GM21786 (cell line): ENCODE measurements at regions not wholly inside any gene's neighbourhood (a gene's known extent, or its start where the extent isn't known, plus 50 kb on each side); places are given as distances from the start of the nearest gene placed in this dataset.

Source experiments
- ATAC-seq: cut with Tn5 transposase; IDR thresholded peaks from one replicate; pipeline ENCODE4 v1.9.1; 2021; ENCODE audit not compliant: unreplicated experiment

DNA sequence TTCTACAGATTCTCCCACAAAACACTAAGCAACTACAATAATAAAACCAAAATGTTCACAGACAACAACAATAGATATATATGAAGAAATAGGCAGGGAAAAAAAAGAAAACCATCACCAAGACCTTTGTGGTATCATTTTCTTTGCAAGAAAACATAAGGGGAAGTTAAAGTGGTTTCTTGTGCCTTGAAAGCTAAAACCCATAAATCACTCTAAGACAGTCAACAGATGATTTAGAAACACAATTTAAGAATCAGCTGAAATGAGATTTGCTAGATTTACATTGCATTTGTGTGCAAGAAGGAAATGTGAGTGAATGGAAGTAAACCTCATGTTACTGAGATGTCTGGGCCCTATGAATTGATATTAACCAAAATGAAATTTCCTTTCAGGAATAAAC lies 1265.4 kb upstream of the GJE1 start:
- ATAC-seq, result no peak

DNA sequence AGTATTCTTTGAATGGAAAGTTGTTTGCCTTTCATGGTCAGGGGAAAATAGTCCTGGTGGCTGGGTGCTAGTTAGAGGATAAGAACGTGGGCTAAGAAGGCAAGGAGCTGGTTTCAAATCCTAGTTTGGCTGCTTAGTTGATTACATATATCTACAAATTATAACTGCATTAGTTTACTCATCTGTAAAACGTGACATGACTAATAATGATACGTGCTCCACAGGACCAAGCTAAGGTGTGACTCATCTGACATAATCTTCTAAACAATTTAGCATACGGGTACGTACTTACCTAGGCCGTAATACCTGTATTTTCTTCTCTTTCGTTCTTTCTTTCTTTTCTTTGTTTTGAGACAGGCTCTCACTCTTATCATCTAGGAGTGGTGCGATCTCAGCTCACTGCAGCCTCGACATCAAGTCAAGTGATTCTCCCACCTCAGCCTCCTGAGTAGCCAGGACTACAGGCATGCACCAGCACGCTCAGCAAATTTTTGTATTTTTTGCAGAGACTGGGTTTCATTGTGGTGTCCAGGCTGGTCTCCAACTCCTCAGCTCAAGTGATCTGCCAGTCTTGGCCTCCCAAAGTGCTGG lies 1274.2 kb upstream of the GJE1 start:
- no peak for ATAC-seq

DNA sequence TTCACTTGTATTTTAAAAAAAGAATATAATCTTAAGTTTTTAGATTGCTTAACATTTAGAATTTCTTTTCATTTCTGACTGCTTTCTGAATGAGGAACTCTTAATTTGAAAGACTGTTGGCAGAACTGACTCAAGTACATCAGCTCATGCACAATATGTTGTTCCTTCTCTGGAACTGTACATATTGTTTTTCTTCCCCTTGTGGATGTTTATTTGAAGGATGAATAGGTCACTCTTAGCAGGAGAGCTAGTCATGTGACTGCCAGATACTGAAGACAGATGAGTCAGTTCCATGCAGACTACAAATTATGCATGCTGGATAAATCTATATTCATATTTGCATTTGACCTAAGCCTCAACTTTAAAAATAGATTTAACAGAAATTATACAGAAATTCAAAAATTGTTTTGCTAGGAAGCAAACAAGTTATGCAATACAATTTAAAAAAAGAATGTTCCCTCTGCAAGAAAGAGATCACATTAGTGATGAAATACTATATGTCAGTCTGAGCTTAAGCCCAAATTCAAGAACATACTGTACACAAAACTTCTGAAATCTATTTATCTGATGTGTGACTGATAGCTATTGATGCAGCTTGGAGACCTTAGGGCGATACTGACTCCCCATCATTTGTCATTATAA lies 1274.9 kb upstream of the GJE1 start:
- ATAC-seq, result no peak

DNA sequence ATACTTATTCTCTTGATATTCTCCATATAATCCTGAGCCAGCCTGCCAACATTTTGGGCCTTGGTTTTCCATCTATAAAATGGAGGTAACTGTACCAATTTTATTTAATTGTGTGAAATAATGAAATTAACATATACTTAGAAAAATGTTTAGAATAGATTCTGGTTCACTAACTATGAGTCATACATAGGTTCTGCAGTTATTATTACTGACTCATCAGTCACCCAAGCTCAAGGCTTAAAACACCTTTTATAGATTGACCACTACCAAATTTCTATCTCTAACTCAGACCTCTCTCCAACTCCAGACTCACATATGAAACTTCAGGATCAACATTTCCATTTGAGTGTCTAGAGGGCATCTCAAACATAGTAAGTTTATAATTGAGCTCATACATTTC lies 1277.2 kb upstream of the GJE1 start:
- no peak for ATAC-seq

DNA sequence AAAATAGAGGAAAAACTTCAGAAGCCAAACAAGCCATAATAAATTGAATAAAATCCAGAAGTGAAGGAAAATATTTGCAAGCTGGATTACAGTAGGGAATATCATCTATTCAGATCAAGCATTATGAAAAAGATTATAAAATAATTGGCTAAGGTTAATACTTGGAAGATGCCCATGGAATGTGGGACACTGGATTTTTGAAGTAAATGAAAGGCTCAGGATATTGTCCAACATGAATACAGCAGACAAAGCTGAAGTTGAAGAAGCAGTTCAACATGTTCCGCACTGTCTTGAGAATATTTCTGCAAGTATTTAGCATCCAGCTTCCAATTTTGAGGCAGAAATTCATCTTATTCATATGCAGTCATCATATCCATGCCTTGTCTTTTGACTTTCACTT lies 1278.4 kb upstream of the GJE1 start:
- ATAC-seq, result no peak

DNA sequence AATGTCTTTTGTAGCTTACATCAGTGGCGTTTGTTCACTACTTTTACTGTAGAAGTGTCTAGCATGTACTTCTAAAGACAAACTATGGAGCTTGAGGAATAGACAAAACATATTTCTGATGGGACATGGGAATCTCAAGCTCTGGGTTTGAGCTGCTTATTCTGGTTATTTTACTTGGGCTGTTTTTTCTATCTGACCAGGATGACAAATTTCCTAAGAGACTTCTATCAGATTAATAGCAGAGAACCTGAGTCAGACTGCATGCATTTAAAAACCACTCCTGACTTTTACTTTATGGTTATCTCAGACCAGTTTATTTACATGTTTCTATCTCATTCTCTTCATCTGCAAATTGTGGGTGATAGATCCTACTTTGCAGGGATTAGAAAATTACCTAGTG lies 1282.3 kb upstream of the GJE1 start:
- ATAC-seq, result no peak

DNA sequence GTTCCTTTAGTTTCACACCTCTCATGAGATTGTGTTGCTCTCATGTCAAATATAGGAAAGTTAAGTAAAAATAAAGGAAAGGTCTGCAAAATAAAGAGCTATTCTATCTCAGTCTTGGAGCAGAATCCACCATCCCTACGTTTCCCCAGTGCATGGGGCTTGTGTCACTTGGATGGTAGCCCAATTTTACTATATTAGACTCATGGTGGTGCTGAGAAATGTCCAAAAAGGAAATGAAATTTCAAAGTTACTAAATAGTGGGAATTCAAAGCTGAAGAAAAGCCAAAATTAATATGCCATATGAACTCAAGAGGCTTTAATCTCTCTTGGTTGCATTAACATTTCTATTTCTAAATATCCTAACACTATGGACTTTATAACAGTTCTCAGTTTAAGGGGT lies 1283.3 kb upstream of the GJE1 start:
- no peak for ATAC-seq

DNA sequence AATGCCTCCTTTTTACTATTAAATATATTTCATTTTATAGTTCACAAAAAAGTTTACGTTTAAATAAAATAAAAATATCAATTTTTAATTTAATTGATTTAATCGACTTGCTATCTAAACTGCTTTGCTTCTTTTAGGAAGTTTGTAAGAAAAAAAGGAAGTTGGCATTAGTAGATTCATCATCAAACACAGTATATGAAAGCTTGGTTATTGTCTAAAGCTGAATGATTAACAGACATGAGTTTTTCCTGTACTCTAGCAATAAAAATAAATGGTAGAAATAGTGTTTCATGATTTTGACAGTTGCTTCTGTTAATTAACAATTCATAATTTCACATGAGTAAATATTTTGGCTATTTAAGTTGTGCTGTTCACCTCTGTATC lies 1285.5 kb upstream of the GJE1 start:
- ATAC-seq, result no peak

DNA sequence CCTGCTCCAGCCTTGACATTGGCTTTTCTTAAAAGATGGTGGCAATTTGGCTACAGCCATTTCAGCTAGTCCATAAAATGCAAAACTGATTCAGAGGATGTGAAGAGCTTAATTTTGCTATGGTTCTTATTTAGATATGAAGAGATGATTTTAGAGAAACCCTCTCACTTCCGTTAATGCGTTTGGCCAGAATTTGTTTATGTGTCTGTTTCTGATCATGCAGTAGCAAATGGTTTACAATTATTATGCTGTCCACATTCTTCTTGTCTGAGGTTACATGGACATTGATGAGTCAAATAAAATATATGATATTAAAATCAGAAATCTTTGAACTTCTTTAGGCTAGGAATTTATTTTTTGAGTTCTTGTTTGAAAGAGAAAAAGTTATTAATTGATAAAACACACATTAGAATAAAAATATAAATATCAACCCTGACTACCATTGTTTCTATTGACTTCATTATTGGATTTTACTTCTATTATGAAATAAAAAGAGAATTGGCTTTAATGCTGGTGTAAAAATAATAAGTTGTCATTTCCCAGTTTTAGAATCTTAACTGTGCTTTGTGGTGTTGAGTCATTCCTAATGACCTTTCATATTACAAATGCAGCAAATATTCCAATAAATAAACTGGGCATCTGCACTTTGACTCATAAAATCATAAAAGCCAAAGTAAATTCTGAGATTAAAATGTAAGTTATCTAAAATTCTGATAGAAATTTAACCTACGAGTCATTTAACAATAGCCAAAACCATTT lies 1286.0 kb upstream of the GJE1 start:
- no peak for ATAC-seq

DNA sequence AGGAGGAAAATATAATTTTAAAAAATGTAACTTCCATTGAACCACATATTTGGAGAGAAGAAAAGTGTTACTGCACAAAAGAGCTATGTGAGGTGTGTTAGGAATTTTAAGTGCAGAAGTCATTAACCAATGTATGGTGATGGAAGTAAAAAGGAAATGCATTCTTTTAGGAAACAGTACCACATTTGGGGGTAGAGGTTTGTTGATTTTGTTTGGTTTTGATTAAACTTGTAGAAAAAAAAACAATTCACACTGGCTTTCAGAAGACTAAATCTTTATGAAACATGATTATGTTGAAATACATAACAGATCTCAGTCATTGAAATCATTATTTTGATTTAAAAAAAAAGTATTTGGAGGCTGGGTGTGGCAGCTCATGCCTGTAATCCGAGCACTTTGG lies 1287.0 kb upstream of the GJE1 start:
- no peak for ATAC-seq

DNA sequence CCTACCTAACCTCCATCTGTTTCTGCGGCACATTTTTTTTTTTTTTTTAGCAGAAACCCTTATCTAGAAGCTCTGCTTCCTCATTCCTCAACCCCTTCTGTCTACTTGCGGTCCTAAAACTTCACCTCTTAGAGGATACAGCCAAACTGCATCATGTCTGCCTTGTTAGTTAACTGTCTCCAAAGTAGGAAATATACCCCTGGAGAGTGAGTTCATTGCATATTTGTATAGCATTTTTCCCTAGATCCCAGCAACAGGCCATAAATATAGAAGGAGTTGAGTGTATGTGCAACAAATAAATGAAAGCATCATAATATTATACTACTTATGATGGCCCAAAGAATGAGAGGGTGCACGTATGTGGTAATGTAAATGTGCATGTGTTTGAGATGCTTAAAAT lies 1288.6 kb upstream of the GJE1 start:
- no peak for ATAC-seq

DNA sequence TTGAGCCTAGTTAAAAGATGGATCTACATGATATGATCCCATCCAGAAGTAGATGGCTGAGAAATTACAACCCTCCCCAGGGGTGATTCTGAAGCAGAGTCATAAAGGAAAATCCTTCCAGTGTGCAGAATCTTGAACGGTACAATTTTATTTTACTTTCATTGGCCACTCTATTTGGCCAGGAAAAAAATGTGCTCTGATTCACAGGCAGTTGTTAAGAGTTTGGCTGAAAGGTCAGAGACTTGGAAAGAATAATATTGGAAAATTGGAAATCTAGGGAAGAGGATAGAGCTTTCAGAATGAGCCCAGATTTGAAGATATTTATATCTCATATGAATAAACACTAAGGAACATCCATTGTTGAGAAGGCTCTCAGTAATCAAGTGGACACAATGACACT lies 1299.3 kb upstream of the GJE1 start:
- ATAC-seq, result no peak

DNA sequence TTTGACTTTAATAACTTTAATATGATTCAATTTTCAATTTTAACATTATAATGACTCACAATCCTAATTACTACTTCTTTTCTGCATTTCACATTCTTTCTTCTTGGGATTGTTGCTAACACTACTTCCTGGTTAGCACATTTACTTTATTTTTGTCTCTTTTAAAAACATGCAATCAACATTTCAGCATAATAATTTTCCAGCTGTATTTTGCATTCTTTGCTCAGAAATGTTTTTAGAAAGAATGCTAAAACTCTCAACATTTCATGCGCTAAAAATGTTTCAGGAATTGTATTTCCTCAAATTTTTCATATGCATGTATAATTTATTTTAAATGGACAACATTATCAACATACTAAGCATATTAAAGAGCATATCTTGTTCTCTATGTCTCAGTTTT lies 1302.1 kb upstream of the GJE1 start:
- no peak for ATAC-seq

DNA sequence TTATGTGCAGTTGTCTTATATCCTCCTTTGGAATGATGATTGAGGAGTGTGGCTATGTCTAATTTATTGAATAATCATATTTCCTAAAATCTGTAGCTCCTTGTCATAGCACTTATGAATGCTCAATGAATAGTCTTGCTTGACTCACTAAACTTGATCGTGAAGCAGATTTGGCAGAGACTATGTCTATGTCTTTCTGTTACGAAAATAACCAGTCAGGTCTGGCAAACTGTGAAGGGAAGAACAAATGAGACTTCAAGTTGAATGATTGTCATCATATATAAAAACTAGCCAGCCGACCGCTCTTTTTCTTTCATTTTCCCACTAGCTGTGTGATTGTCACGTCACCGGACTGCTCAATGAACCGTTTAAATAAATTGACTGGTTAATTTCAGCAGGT lies 1303.9 kb upstream of the GJE1 start:
- no peak for ATAC-seq

DNA sequence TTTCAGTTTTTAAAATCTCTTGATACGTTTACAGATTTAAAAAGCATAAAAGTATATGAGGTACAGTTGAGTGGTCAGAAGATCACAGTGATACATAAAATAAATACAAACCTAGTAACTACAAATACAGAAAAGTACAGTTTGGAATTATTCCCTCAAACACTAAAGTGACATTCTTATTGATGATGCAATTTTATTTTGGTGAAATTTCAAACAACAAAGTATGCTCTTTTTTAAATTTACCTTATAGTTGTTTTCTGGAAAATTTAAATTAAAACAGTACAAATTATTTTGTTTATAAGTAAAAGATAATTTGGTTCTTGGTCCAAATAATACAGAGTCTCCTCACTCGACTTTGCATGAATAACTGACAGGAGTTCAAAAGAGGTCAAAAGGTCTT lies 1305.1 kb upstream of the GJE1 start:
- no peak for ATAC-seq

DNA sequence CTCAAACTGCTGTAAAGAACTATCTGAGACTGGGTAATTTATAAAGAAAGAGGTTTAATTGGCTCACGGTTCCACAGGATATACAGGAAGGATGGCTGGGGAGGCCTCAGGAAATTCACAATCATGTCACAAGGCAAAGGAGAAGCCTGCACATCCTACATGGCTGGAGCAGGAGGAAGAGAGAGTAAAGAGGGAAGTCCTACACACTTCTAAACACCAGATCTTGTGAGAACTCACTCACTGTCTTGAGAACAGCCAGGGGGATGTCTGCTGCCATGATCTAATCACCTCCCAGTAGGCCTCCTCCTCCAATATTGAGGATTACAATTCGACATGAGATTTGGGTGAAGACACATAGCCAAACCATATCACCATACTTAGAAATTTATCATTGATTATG lies 1307.0 kb upstream of the GJE1 start:
- ATAC-seq, result no peak

DNA sequence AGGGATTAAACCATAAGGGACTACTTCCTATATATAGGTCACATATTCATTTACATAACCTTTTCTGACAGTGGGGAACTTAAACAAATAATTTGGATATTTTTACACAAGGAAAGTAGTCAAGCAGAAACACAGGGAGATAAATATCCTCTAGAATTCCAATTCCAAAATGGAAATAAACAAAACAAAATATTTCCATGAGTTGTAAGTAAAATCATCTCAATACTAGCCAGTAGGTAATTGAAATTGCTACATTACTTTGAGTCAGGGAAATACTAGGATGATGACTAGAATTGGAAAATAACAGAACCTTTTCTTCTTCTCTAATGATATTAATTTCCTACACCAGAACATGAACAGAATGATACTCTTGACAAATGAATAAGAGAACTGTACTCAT lies 1308.1 kb upstream of the GJE1 start:
- no peak for ATAC-seq

DNA sequence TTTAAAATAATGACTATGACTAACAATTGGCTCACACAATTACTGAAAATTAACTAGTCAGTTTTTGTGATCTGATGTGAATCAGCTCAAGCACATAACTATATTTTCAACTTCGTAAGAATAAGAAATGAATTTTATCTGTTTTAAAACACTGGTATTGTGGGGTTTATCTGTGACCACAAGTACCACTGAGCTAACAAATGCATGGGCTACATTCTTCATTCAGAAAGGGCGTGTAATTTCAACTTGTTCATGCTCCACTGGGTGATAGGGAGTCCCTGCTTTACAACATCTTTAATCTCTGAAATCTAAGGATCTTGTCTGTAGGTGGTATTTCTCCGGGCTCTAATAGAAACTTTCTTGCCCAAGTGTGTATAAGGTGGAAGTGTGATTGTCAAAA lies 1311.5 kb upstream of the GJE1 start:
- ATAC-seq, result no peak

DNA sequence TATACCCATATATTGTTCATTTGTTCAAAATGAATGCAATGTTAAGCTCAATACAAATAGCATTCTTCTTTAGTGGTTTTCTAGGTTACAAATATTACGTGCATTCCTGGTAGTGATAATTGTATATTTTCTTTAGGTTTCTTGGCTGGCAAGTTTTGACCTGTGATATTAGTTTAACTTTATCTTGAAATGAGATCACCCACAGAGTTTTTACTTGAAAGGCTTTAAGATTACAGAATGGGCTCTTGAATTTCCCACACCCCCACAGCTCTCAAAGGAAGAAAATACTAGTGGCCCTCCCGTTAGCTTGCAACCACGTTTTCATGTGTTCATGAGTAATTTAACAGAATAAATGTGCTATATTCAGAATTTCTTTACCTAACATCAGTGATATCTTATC lies 1315.5 kb upstream of the GJE1 start:
- ATAC-seq, result no peak

DNA sequence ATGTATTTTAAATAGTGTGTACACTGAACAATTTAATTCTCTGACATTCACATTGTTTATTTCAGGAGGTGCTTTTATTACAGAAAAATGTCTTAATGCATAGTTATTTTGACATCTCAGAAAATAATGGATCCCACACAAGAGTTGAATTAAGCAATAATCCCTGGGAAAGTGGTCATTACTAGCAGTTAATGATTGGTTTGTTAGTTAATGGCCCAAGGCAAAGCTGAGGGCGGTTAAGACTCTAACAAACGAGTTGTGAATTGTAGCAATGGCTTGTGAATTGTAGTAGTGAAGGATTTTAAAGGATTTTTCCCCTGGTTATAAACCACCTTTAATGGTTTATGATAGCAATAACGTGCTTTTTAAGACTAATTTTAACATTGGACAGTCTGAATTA lies 1316.0 kb upstream of the GJE1 start:
- ATAC-seq, result no peak

DNA sequence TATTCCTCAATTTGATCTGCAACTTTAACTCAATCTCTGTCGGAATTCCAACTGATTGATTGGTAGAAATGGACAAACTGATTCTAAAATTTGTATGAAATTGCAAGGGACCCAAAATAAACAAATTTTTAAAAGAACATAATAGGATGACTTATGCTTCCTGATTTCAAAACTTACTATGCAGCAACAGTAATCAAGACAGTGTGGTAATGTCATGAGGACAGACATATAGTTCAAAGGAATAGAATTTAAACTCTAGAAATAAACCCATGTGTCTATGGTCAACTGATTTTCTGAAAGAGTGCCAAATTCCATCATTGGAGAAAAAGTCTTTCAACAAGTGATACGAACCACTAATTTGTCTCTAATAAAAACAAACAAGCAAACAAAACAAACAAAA lies 1320.1 kb upstream of the GJE1 start:
- no peak for ATAC-seq

DNA sequence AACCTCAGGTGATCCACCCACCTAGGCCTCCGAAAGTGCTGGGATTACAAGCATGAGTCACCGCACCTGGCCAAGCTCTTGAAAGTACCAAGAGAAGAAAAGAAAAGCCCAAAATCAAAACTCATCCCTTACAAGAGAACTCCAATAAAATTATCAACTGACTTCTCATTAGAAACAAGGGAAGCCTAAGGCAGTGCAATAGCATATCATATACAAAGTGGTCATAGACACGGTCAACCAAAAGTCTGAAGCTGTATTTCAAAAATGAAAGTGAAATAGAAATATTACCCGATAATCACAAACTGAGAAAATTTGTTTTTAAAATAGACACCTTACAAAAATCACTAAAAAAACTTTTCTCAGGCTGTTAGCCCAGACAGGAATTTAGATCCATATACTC lies 1321.1 kb upstream of the GJE1 start:
- ATAC-seq, result no peak

DNA sequence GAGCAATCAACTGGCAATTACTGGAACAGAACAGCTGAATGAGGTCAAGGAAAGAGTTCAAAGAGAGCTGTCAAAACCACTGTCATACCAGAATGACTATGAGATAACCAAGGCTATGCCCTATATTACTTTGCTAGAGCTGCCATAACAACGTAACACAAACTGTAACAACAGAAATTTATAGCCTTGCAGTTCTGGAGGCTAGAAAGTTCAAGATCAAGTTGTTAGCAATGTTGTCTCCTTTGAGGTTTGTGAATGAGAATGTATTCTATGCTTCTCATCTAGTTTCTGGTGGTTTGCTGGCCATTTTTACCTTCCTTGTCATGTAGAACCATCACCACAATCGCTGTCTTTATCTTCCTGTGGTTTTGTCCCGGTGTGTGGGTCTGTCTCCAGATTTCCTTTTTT lies 1323.0 kb upstream of the GJE1 start:
- peak; percentile 79 for ATAC-seq
